GM12878 (cell line): ENCODE measurements at regions not wholly inside any gene's neighbourhood (a gene's known extent, or its start where the extent isn't known, plus 50 kb on each side); places are given as distances from the start of the nearest gene placed in this dataset.

Source experiments
- ASH2L ChIP-seq: fragments of 300-600, 200-600 bp; sonication (generic); IDR thresholded peaks from 2 replicates; pipeline ENCODE4 v1.6.1; 2017; ENCODE audit warnings: low read depth, mild to moderate bottlenecking, borderline replicate concordance
- BHLHE40 ChIP-seq, 2 experiments: fragments of 450-650 bp in 1 of 2; IDR thresholded peaks; 2 replicates each; pipeline ENCODE4 v1.6.1; 2011 to 2017; ENCODE audit warnings: low read depth in 2 of 2, borderline replicate concordance in 1 of 2, improper control_type of control experiment in 1 of 2, low read length in 1 of 2, mild to moderate bottlenecking in 1 of 2
- CEBPB ChIP-seq, 2 experiments: fragments of 150-350 bp in 1 of 2; IDR thresholded peaks; 2 replicates each; pipeline ENCODE4 v1.6.1; 2012 to 2014; ENCODE audit warnings: low read depth in 2 of 2, low read length in 2 of 2, borderline replicate concordance in 1 of 2, inconsistent platforms in 1 of 2
- CREB1 ChIP-seq: IDR thresholded peaks from 2 replicates; pipeline ENCODE4 v1.6.1; 2012; ENCODE audit warnings: low read depth, mild to moderate bottlenecking, inconsistent platforms
- GATAD2B ChIP-seq: fragments of 450-650 bp; conservative IDR thresholded peaks from 2 replicates; pipeline ENCODE4 v1.6.1; 2017; ENCODE audit warnings: low read depth, mild to moderate bottlenecking, moderate library complexity
- HDAC2 ChIP-seq: fragments of 200-600 bp; sonication (generic); IDR thresholded peaks from 2 replicates; pipeline ENCODE4 v1.6.1; 2017
- HDAC6 ChIP-seq: fragments of 200-600 bp; sonication (generic); IDR thresholded peaks from one replicate; pipeline ENCODE4 v1.8.0; 2017; ENCODE audit warnings: antibody characterized with exemption; ENCODE audit not compliant: unreplicated experiment
- IRF4 ChIP-seq: IDR thresholded peaks from 2 replicates; pipeline ENCODE4 v1.6.1; 2011; ENCODE audit warnings: low read depth, low read length
- JUNB ChIP-seq: IDR thresholded peaks from 2 replicates; pipeline ENCODE4 v1.6.1; 2016; ENCODE audit warnings: antibody characterized with exemption, mild to moderate bottlenecking
- JUND ChIP-seq: IDR thresholded peaks from 2 replicates; pipeline ENCODE4 v1.6.1; 2012; ENCODE audit warnings: low read depth, mild to moderate bottlenecking, low read length, improper control_type of control experiment, moderate library complexity
- KDM1A ChIP-seq: fragments of 200-600 bp; sonication (generic); IDR thresholded peaks from 2 replicates; pipeline ENCODE4 v1.6.1; 2016; ENCODE audit warnings: borderline replicate concordance
- MYC ChIP-seq: IDR thresholded peaks from 2 replicates; pipeline ENCODE4 v1.6.1; 2011; ENCODE audit warnings: mild to moderate bottlenecking, low read length, moderate library complexity, inconsistent platforms; ENCODE audit not compliant: insufficient read depth, insufficient replicate concordance, insufficient read length, severe bottlenecking
- NR2F1 ChIP-seq: fragments of 450-650 bp; conservative IDR thresholded peaks from 2 replicates; pipeline ENCODE4 v1.6.1; 2017; ENCODE audit warnings: mild to moderate bottlenecking
- PML ChIP-seq: IDR thresholded peaks from 2 replicates; pipeline ENCODE4 v1.6.1; 2012; ENCODE audit warnings: low read length, inconsistent platforms
- RAD21 ChIP-seq: IDR thresholded peaks from 2 replicates; pipeline ENCODE4 v1.6.1; 2011; ENCODE audit warnings: mild to moderate bottlenecking, low read depth, low read length, moderate library complexity; ENCODE audit not compliant: insufficient read depth
- RCOR1 ChIP-seq: conservative IDR thresholded peaks from 2 replicates; pipeline ENCODE4 v1.6.1; 2012; ENCODE audit warnings: low read depth, low read length, improper control_type of control experiment
- SIX5 ChIP-seq: IDR thresholded peaks from 2 replicates; pipeline ENCODE4 v1.6.1; 2011; ENCODE audit warnings: mild to moderate bottlenecking, low read depth, low read length, moderate library complexity; ENCODE audit not compliant: severe bottlenecking
- USF1 ChIP-seq: IDR thresholded peaks from 2 replicates; pipeline ENCODE4 v1.6.1; 2011; ENCODE audit warnings: borderline replicate concordance, low read depth, mild to moderate bottlenecking, moderate library complexity, mixed read lengths, low read length; ENCODE audit not compliant: insufficient read depth; ENCODE audit errors: extremely low read length
- YY1 ChIP-seq: IDR thresholded peaks from 2 replicates; pipeline ENCODE4 v1.6.1; 2011; ENCODE audit warnings: low read depth, mild to moderate bottlenecking, low read length
- ZBED1 ChIP-seq: IDR thresholded peaks from 2 replicates; pipeline ENCODE4 v1.6.1; 2016; ENCODE audit warnings: borderline replicate concordance
- ZNF24 ChIP-seq: fragments of 450-650 bp; IDR thresholded peaks from 2 replicates; pipeline ENCODE4 v1.6.1; 2017; ENCODE audit warnings: antibody characterized with exemption, mild to moderate bottlenecking
- TF ChIP-seq, protein P1 (sequence below): fragments of 450-650 bp; IDR thresholded peaks from 2 replicates; pipeline ENCODE4 v1.6.1; 2017; ENCODE audit warnings: mild to moderate bottlenecking
- TF ChIP-seq, protein P2 (sequence below): fragments of 450-650 bp; IDR thresholded peaks from 2 replicates; pipeline ENCODE4 v1.6.1; 2016; ENCODE audit warnings: mild to moderate bottlenecking, moderate library complexity, borderline replicate concordance
- TF ChIP-seq, protein P3 (sequence below): IDR thresholded peaks from 2 replicates; pipeline ENCODE4 v1.6.1; 2012; ENCODE audit warnings: low read depth, low read length, improper control_type of control experiment

- TF ChIP-seq USF1, result no peak
- no peak for TF ChIP-seq HDAC2
- TF ChIP-seq CEBPB (IDR thresholded peaks at IDR 0.05; ENCODE audit: borderline replicate concordance in 1 of 2, low read depth in 2 of 2, low read length in 2 of 2), result no peak
- peak; percentile 14; the same call in 1 of the 2 replicates for TF ChIP-seq JUNB
- no peak for TF ChIP-seq RCOR1
- TF ChIP-seq ZNF24, result no peak
- peak in 1 of 2 experiments; percentile 51; a peak in 2 of 4 replicates for TF ChIP-seq BHLHE40 (IDR thresholded peaks at IDR 0.05; ENCODE audit: borderline replicate concordance in 1 of 2, low read depth in 2 of 2, low read length in 1 of 2)
- no peak for TF ChIP-seq JUND
- no peak for TF ChIP-seq PML
- TF ChIP-seq HDAC6, result no peak
- TF ChIP-seq SIX5, result no peak
- TF ChIP-seq ASH2L, result no peak
- TF ChIP-seq RAD21, result no peak
- no peak for TF ChIP-seq MYC
- no peak for TF ChIP-seq CREB1
- peak; percentile 15; the same call in 1 of the 2 replicates for TF ChIP-seq YY1
- TF ChIP-seq, protein P1, sequence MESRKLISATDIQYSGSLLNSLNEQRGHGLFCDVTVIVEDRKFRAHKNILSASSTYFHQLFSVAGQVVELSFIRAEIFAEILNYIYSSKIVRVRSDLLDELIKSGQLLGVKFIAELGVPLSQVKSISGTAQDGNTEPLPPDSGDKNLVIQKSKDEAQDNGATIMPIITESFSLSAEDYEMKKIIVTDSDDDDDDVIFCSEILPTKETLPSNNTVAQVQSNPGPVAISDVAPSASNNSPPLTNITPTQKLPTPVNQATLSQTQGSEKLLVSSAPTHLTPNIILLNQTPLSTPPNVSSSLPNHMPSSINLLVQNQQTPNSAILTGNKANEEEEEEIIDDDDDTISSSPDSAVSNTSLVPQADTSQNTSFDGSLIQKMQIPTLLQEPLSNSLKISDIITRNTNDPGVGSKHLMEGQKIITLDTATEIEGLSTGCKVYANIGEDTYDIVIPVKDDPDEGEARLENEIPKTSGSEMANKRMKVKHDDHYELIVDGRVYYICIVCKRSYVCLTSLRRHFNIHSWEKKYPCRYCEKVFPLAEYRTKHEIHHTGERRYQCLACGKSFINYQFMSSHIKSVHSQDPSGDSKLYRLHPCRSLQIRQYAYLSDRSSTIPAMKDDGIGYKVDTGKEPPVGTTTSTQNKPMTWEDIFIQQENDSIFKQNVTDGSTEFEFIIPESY, result no peak
- TF ChIP-seq, protein P2, sequence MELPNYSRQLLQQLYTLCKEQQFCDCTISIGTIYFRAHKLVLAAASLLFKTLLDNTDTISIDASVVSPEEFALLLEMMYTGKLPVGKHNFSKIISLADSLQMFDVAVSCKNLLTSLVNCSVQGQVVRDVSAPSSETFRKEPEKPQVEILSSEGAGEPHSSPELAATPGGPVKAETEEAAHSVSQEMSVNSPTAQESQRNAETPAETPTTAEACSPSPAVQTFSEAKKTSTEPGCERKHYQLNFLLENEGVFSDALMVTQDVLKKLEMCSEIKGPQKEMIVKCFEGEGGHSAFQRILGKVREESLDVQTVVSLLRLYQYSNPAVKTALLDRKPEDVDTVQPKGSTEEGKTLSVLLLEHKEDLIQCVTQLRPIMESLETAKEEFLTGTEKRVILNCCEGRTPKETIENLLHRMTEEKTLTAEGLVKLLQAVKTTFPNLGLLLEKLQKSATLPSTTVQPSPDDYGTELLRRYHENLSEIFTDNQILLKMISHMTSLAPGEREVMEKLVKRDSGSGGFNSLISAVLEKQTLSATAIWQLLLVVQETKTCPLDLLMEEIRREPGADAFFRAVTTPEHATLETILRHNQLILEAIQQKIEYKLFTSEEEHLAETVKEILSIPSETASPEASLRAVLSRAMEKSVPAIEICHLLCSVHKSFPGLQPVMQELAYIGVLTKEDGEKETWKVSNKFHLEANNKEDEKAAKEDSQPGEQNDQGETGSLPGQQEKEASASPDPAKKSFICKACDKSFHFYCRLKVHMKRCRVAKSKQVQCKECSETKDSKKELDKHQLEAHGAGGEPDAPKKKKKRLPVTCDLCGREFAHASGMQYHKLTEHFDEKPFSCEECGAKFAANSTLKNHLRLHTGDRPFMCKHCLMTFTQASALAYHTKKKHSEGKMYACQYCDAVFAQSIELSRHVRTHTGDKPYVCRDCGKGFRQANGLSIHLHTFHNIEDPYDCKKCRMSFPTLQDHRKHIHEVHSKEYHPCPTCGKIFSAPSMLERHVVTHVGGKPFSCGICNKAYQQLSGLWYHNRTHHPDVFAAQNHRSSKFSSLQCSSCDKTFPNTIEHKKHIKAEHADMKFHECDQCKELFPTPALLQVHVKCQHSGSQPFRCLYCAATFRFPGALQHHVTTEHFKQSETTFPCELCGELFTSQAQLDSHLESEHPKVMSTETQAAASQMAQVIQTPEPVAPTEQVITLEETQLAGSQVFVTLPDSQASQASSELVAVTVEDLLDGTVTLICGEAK, result no peak
- peak; percentile 42; the same call in 1 of the 2 replicates for TF ChIP-seq IRF4
- TF ChIP-seq, protein P3, sequence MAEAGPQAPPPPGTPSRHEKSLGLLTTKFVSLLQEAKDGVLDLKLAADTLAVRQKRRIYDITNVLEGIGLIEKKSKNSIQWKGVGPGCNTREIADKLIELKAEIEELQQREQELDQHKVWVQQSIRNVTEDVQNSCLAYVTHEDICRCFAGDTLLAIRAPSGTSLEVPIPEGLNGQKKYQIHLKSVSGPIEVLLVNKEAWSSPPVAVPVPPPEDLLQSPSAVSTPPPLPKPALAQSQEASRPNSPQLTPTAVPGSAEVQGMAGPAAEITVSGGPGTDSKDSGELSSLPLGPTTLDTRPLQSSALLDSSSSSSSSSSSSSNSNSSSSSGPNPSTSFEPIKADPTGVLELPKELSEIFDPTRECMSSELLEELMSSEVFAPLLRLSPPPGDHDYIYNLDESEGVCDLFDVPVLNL, result no peak
- TF ChIP-seq GATAD2B, result no peak
- no peak for TF ChIP-seq ZBED1
- peak; percentile 71 for TF ChIP-seq NR2F1
- no peak for TF ChIP-seq KDM1A
Observed at GRCh38 chr15:96273317-96274086, 57.0 kb upstream of the NR2F2 start (continued).
